Testis (tissue), 2 donors: ENCODE measurements at regions not wholly inside any gene's neighbourhood (a gene's known extent, or its start where the extent isn't known, plus 50 kb on each side); places are given as distances from the start of the nearest gene placed in this dataset.

Experiments
- CTCF ChIP-seq, 3 experiments: fragments of 450-650 bp in 2 of 3; fragments of 200-600 bp in 1 of 3; sonication (generic) in 1 of 3; IDR thresholded peaks; one replicate each; pipeline ENCODE4 v1.5.1; 2016 to 2019; ENCODE audit warnings: antibody characterized with exemption in 3 of 3, mild to moderate bottlenecking in 2 of 3, moderate library complexity in 1 of 3
- POLR2A ChIP-seq: fragments of 450-650 bp; IDR thresholded peaks from one replicate; pipeline ENCODE4 v1.6.1; 2017; ENCODE audit warnings: antibody characterized with exemption, mild to moderate bottlenecking, moderate library complexity

- TF ChIP-seq CTCF (IDR thresholded peaks at IDR 0.05): no peak
- no peak for TF ChIP-seq POLR2A
Observed at GRCh38 chr20:1818247-1818840, 76.9 kb upstream of the SIRPA start.
